Calu3 (cell line): ENCODE measurements at regions not wholly inside any gene's neighbourhood (a gene's known extent, or its start where the extent isn't known, plus 50 kb on each side); places are given as distances from the start of the nearest gene placed in this dataset.
"Not testable (repeated sequence)": the region's sequence is repeated elsewhere in the genome, so short reads cannot be mapped to it uniquely, and the experiment has no call there.

ENCODE experiments used
- BruUV-seq: library from RNA; stranded (reverse); fragments of 400-500 nt; replicated peaks from 2 replicates; lab custom pipeline; 2021; lab: Mats Ljungman, UMichigan
- CTCF ChIA-PET: fragments of 300-600 bp; sonication (Branson Sonifier 250); formaldehyde crosslinking; loops from one replicate; lab custom pipeline; 2022; ENCODE audit warnings: antibody characterized with exemption; lab: Charles Lee
- DNase-seq: peaks from one replicate; pipeline ENCODE4 v3.0.0; 2022
- H3K27ac Mint-ChIP-seq: one replicate; pipeline ENCODE4 v1.8.0; 2022; ENCODE audit warnings: mixed read lengths; ENCODE audit not compliant: unreplicated experiment
- H3K27me3 Mint-ChIP-seq: one replicate; pipeline ENCODE4 v1.8.0; 2022; ENCODE audit warnings: mixed read lengths; ENCODE audit not compliant: unreplicated experiment
- H3K36me3 Mint-ChIP-seq: one replicate; pipeline ENCODE4 v1.8.0; 2022; ENCODE audit warnings: mild to moderate bottlenecking, moderate library complexity, mixed read lengths; ENCODE audit not compliant: insufficient read depth, unreplicated experiment
- H3K4me1 Mint-ChIP-seq: one replicate; pipeline ENCODE4 v1.8.0; 2022; ENCODE audit warnings: mild to moderate bottlenecking, low read depth, mixed read lengths; ENCODE audit not compliant: unreplicated experiment
- H3K4me3 Mint-ChIP-seq: one replicate; pipeline ENCODE4 v1.8.0; 2022; ENCODE audit warnings: mild to moderate bottlenecking, low read depth, moderate library complexity, mixed read lengths; ENCODE audit not compliant: unreplicated experiment
- H3K9me3 Mint-ChIP-seq: one replicate; pipeline ENCODE4 v1.8.0; 2022; ENCODE audit warnings: low read depth, mixed read lengths; ENCODE audit not compliant: unreplicated experiment
- CTCF ChIP-seq: fragments of 200-600 bp; IDR thresholded peaks from one replicate; pipeline ENCODE4 v1.8.0; 2022; ENCODE audit warnings: antibody characterized with exemption; ENCODE audit not compliant: unreplicated experiment
- intact Hi-C: fragments of 100-400 bp; cut with micrococcal nuclease; formaldehyde crosslinking; loops from one replicate; pipeline ENCODE4 v1.10.0; 2022; ENCODE audit not compliant: unreplicated experiment

GRCh38 chr4:74505355-74505978 lies 60.5 kb downstream of the AREG start:
- BruUV-seq, H3K27ac Mint-ChIP-seq, H3K9me3 Mint-ChIP-seq, H3K27me3 Mint-ChIP-seq, H3K36me3 Mint-ChIP-seq, H3K4me3 Mint-ChIP-seq, intact Hi-C loops: not testable (repeated sequence)
- DNase-seq, result peak; percentile 56
- H3K4me1 Mint-ChIP-seq, result peaks cover 15% of the 10 kb centered on the region
- CTCF ChIA-PET, result interaction anchor here (0.6 to 1.3 kb wide), 3 partner anchors 26 to 411 kb away, joined by 3 to 4 read pairs (median 3); no protein-coding TSS in a partner anchor

GRCh38 chr4:74509363-74509762 lies 64.4 kb downstream of the AREG start:
- H3K36me3 Mint-ChIP-seq, CTCF ChIA-PET, BruUV-seq, H3K9me3 Mint-ChIP-seq, H3K4me3 Mint-ChIP-seq, DNase-seq, H3K27ac Mint-ChIP-seq, intact Hi-C loops, H3K4me1 Mint-ChIP-seq, H3K27me3 Mint-ChIP-seq: not testable (repeated sequence)

GRCh38 chr4:74516303-74516702 lies 71.4 kb downstream of the AREG start:
- no peak overlapping the region for H3K4me3 Mint-ChIP-seq
- no peak for DNase-seq
- no peak overlapping the region for H3K27ac Mint-ChIP-seq
- CTCF ChIA-PET, result no interaction called here
- no peaks in the 10 kb centered on the region for H3K4me1 Mint-ChIP-seq
- BruUV-seq, result no TSS peak
- no peaks in the 10 kb centered on the region for H3K36me3 Mint-ChIP-seq
- H3K27me3 Mint-ChIP-seq, result no peaks in the 10 kb centered on the region
- intact Hi-C loops, result no loop called here
- no peaks in the 10 kb centered on the region for H3K9me3 Mint-ChIP-seq
- TF ChIP-seq CTCF, result no peak

- Mint-ChIP-seq H3K27ac (no peak overlapping the region), H3K4me3 (no peak overlapping the region), H3K4me1 (no peaks in the 10 kb centered on the region), H3K27me3 (no peaks in the 10 kb centered on the region), H3K9me3 (no peaks in the 10 kb centered on the region), H3K36me3 (no peaks in the 10 kb centered on the region)
- CTCF ChIA-PET, result no interaction called here
- no TSS peak for BruUV-seq
- TF ChIP-seq CTCF, result no peak
- intact Hi-C loops, result no loop called here
- DNase-seq, result no peak
These were observed 73.1 kb downstream of the AREG start for GRCh38 chr4:74517996-74518395.

- intact Hi-C loops, result no loop called here
- no peak overlapping the region for H3K4me3 Mint-ChIP-seq
- BruUV-seq, result no TSS peak
- TF ChIP-seq CTCF, result no peak
- CTCF ChIA-PET, result interaction anchor here (1.4 kb wide), 1 partner anchor 71 kb away, joined by 5 read pairs; no protein-coding TSS in a partner anchor
- H3K27ac Mint-ChIP-seq, result no peak overlapping the region
- no peaks in the 10 kb centered on the region for H3K27me3 Mint-ChIP-seq
- no peaks in the 10 kb centered on the region for H3K36me3 Mint-ChIP-seq
- H3K9me3 Mint-ChIP-seq, result no peaks in the 10 kb centered on the region
- DNase-seq, result no peak
- peaks cover 17% of the 10 kb centered on the region for H3K4me1 Mint-ChIP-seq
These were observed 77.5 kb downstream of the AREG start for GRCh38 chr4:74522251-74522991.
